ENCODE measurements at regions not wholly inside any gene's neighbourhood (a gene's known extent, or its start where the extent isn't known, plus 50 kb on each side); places are given as distances from the start of the nearest gene placed in this dataset.

GRCh38 chr9:88712484-88712883 lies 177.5 kb downstream of the NXNL2 start:
- H3K9ac ChIP-seq (ENCODE audit: low read length), result no peak overlapping the region
- no peak overlapping the region for H2BK5ac ChIP-seq (ENCODE audit: low read length)
- no peak overlapping the region for H3K4ac ChIP-seq (ENCODE audit: low read depth, low read length)
- H2BK120ac ChIP-seq (ENCODE audit: low read depth, low read length), result no peak overlapping the region
- H3K56ac ChIP-seq (ENCODE audit: low read length), result no peak overlapping the region
- no peaks in the 10 kb centered on the region for H3K36me3 ChIP-seq (ENCODE audit: control insufficient read depth, insufficient read depth, low read length)
- no peaks in the 10 kb centered on the region for H3K79me2 ChIP-seq (ENCODE audit: control insufficient read depth, insufficient read depth, low read length)
- H3K27ac ChIP-seq (ENCODE audit: low read depth, low read length), result no peak overlapping the region
- H2BK15ac ChIP-seq (replicated peaks; ENCODE audit: low read depth), result no peak overlapping the region
- H3K4me3 ChIP-seq (ENCODE audit: low read length), result no peak overlapping the region
- H3K4me2 ChIP-seq (ENCODE audit: low read length), result no peak overlapping the region
- H4K5ac ChIP-seq (ENCODE audit: low read length), result no peak overlapping the region
- no peak overlapping the region for H3K18ac ChIP-seq (ENCODE audit: low read length)
- H4K8ac ChIP-seq (ENCODE audit: low read depth, low read length), result no peak overlapping the region
- H3K79me1 ChIP-seq (ENCODE audit: low read length), result no peaks in the 10 kb centered on the region
- no CpG with 5 or more reads among the region's 2 CpGs for WGBS (ENCODE audit: extremely low coverage, insufficient coverage, low lambda C conversion rate)
- DNase-seq, result no peak
- no peaks in the 10 kb centered on the region for H3K27me3 ChIP-seq (ENCODE audit: insufficient read depth, low read length, poor library complexity)
- H2AK5ac ChIP-seq (ENCODE audit: low read length), result no peak overlapping the region
- no peaks in the 10 kb centered on the region for H3K4me1 ChIP-seq (ENCODE audit: control insufficient read depth, low read depth, low read length)
- no peak overlapping the region for H3K23ac ChIP-seq (ENCODE audit: low read length)

- no peaks in the 10 kb centered on the region for H3K4me1 ChIP-seq (ENCODE audit: control insufficient read depth, low read depth, low read length)
- H3K79me1 ChIP-seq (ENCODE audit: low read length), result no peaks in the 10 kb centered on the region
- H3K23ac ChIP-seq (ENCODE audit: low read length), result no peak overlapping the region
- DNase-seq, result no peak
- no peak overlapping the region for H3K4me2 ChIP-seq (ENCODE audit: low read length)
- no peak overlapping the region for H4K8ac ChIP-seq (ENCODE audit: low read depth, low read length)
- no peak overlapping the region for H3K4me3 ChIP-seq (ENCODE audit: low read length)
- H3K36me3 ChIP-seq (ENCODE audit: control insufficient read depth, insufficient read depth, low read length), result no peaks in the 10 kb centered on the region
- no peaks in the 10 kb centered on the region for H3K27me3 ChIP-seq (ENCODE audit: insufficient read depth, low read length, poor library complexity)
- H3K79me2 ChIP-seq (ENCODE audit: control insufficient read depth, insufficient read depth, low read length), result no peaks in the 10 kb centered on the region
- H4K5ac ChIP-seq (ENCODE audit: low read length), result no peak overlapping the region
- H3K9ac ChIP-seq (ENCODE audit: low read length), result no peak overlapping the region
- H2BK120ac ChIP-seq (ENCODE audit: low read depth, low read length), result no peak overlapping the region
- no peak overlapping the region for H2BK5ac ChIP-seq (ENCODE audit: low read length)
- H3K27ac ChIP-seq (ENCODE audit: low read depth, low read length), result no peak overlapping the region
- H3K4ac ChIP-seq (ENCODE audit: low read depth, low read length), result no peak overlapping the region
- H2BK15ac ChIP-seq (replicated peaks; ENCODE audit: low read depth), result no peak overlapping the region
- no peak overlapping the region for H3K18ac ChIP-seq (ENCODE audit: low read length)
- no peak overlapping the region for H3K56ac ChIP-seq (ENCODE audit: low read length)
- H2AK5ac ChIP-seq (ENCODE audit: low read length), result no peak overlapping the region
Measured at GRCh38 chr9:88713010-88713409, 178.0 kb downstream of the NXNL2 start.

- H3K79me2 ChIP-seq (ENCODE audit: control insufficient read depth, insufficient read depth, low read length), result no peaks in the 10 kb centered on the region
- no peaks in the 10 kb centered on the region for H3K4me1 ChIP-seq (ENCODE audit: control insufficient read depth, low read depth, low read length)
- H3K27me3 ChIP-seq (ENCODE audit: insufficient read depth, low read length, poor library complexity), result no peaks in the 10 kb centered on the region
- no peak overlapping the region for H3K4ac ChIP-seq (ENCODE audit: low read depth, low read length)
- no peak overlapping the region for H2BK15ac ChIP-seq (replicated peaks; ENCODE audit: low read depth)
- no peak overlapping the region for H3K9ac ChIP-seq (ENCODE audit: low read length)
- H3K4me3 ChIP-seq (ENCODE audit: low read length), result no peak overlapping the region
- no peak overlapping the region for H3K18ac ChIP-seq (ENCODE audit: low read length)
- H3K79me1 ChIP-seq (ENCODE audit: low read length), result no peaks in the 10 kb centered on the region
- H3K23ac ChIP-seq (ENCODE audit: low read length), result no peak overlapping the region
- H2BK5ac ChIP-seq (ENCODE audit: low read length), result no peak overlapping the region
- no peak overlapping the region for H4K8ac ChIP-seq (ENCODE audit: low read depth, low read length)
- no peak overlapping the region for H2BK120ac ChIP-seq (ENCODE audit: low read depth, low read length)
- H3K4me2 ChIP-seq (ENCODE audit: low read length), result no peak overlapping the region
- no peak for DNase-seq
- 100% methylated on average over 1 of the region's 2 CpGs for WGBS (ENCODE audit: extremely low coverage, insufficient coverage, low lambda C conversion rate)
- H3K27ac ChIP-seq (ENCODE audit: low read depth, low read length), result no peak overlapping the region
- no peak overlapping the region for H2AK5ac ChIP-seq (ENCODE audit: low read length)
- H3K56ac ChIP-seq (ENCODE audit: low read length), result no peak overlapping the region
- H4K5ac ChIP-seq (ENCODE audit: low read length), result no peak overlapping the region
- no peaks in the 10 kb centered on the region for H3K36me3 ChIP-seq (ENCODE audit: control insufficient read depth, insufficient read depth, low read length)
Measured at GRCh38 chr9:88716596-88717290, 181.8 kb downstream of the NXNL2 start.

GRCh38 chr9:88721025-88721424 lies 186.0 kb downstream of the NXNL2 start:
- H3K23ac ChIP-seq (ENCODE audit: low read length), result no peak overlapping the region
- no peak overlapping the region for H4K5ac ChIP-seq (ENCODE audit: low read length)
- no peak overlapping the region for H2BK120ac ChIP-seq (ENCODE audit: low read depth, low read length)
- H4K8ac ChIP-seq (ENCODE audit: low read depth, low read length), result no peak overlapping the region
- no peak overlapping the region for H3K9ac ChIP-seq (ENCODE audit: low read length)
- H3K27me3 ChIP-seq (ENCODE audit: insufficient read depth, low read length, poor library complexity), result no peaks in the 10 kb centered on the region
- no peak overlapping the region for H3K4me2 ChIP-seq (ENCODE audit: low read length)
- H3K18ac ChIP-seq (ENCODE audit: low read length), result no peak overlapping the region
- no peak for DNase-seq
- no peaks in the 10 kb centered on the region for H3K36me3 ChIP-seq (ENCODE audit: control insufficient read depth, insufficient read depth, low read length)
- no peaks in the 10 kb centered on the region for H3K4me1 ChIP-seq (ENCODE audit: control insufficient read depth, low read depth, low read length)
- H2BK15ac ChIP-seq (replicated peaks; ENCODE audit: low read depth), result no peak overlapping the region
- no peak overlapping the region for H3K4me3 ChIP-seq (ENCODE audit: low read length)
- H3K56ac ChIP-seq (ENCODE audit: low read length), result no peak overlapping the region
- no peak overlapping the region for H2AK5ac ChIP-seq (ENCODE audit: low read length)
- no peaks in the 10 kb centered on the region for H3K79me1 ChIP-seq (ENCODE audit: low read length)
- no peak overlapping the region for H3K27ac ChIP-seq (ENCODE audit: low read depth, low read length)
- no peak overlapping the region for H2BK5ac ChIP-seq (ENCODE audit: low read length)
- no peaks in the 10 kb centered on the region for H3K79me2 ChIP-seq (ENCODE audit: control insufficient read depth, insufficient read depth, low read length)
- no peak overlapping the region for H3K4ac ChIP-seq (ENCODE audit: low read depth, low read length)
- WGBS (ENCODE audit: extremely low coverage, insufficient coverage, low lambda C conversion rate), result no CpG with 5 or more reads among the region's 3 CpGs

GRCh38 chr9:88721495-88722279 lies 186.7 kb downstream of the NXNL2 start:
- H2AK5ac ChIP-seq (ENCODE audit: low read length), result no peak overlapping the region
- no peak overlapping the region for H3K9ac ChIP-seq (ENCODE audit: low read length)
- no peak overlapping the region for H2BK5ac ChIP-seq (ENCODE audit: low read length)
- H3K79me1 ChIP-seq (ENCODE audit: low read length), result no peaks in the 10 kb centered on the region
- no peak overlapping the region for H3K27ac ChIP-seq (ENCODE audit: low read depth, low read length)
- no peaks in the 10 kb centered on the region for H3K79me2 ChIP-seq (ENCODE audit: control insufficient read depth, insufficient read depth, low read length)
- no peak overlapping the region for H3K18ac ChIP-seq (ENCODE audit: low read length)
- H3K4me1 ChIP-seq (ENCODE audit: control insufficient read depth, low read depth, low read length), result no peaks in the 10 kb centered on the region
- no peaks in the 10 kb centered on the region for H3K36me3 ChIP-seq (ENCODE audit: control insufficient read depth, insufficient read depth, low read length)
- no peak overlapping the region for H3K23ac ChIP-seq (ENCODE audit: low read length)
- WGBS (ENCODE audit: extremely low coverage, insufficient coverage, low lambda C conversion rate), result no CpG with 5 or more reads among the region's 1 CpG
- H3K4me3 ChIP-seq (ENCODE audit: low read length), result no peak overlapping the region
- no peak for DNase-seq
- no peak overlapping the region for H4K5ac ChIP-seq (ENCODE audit: low read length)
- no peak overlapping the region for H3K56ac ChIP-seq (ENCODE audit: low read length)
- H4K8ac ChIP-seq (ENCODE audit: low read depth, low read length), result no peak overlapping the region
- no peak overlapping the region for H2BK120ac ChIP-seq (ENCODE audit: low read depth, low read length)
- H3K4me2 ChIP-seq (ENCODE audit: low read length), result no peak overlapping the region
- H2BK15ac ChIP-seq (replicated peaks; ENCODE audit: low read depth), result no peak overlapping the region
- H3K27me3 ChIP-seq (ENCODE audit: insufficient read depth, low read length, poor library complexity), result no peaks in the 10 kb centered on the region
- no peak overlapping the region for H3K4ac ChIP-seq (ENCODE audit: low read depth, low read length)
